Stimulated activated memory B cell treated with anti-CD40 and anti-IgM and Interleukin-4, amounts not matched to agents 10 μg/mL and 1 μg/mL and 100 μg/mL, for 72 hours (primary cell): ENCODE measurements at regions not wholly inside any gene's neighbourhood (a gene's known extent, or its start where the extent isn't known, plus 50 kb on each side); places are given as distances from the start of the nearest gene placed in this dataset.

Source experiments
- ATAC-seq: fragments of 150-1000 bp; cut with Tn5 transposase; 2 replicates; pipeline ENCODE4 v1.10.0; 2021
- H3K27ac Mint-ChIP-seq: one replicate; pipeline ENCODE4 v1.8.0; 2022; ENCODE audit warnings: mild to moderate bottlenecking, mixed read lengths
- H3K27me3 Mint-ChIP-seq: one replicate; pipeline ENCODE4 v1.8.0; 2022; ENCODE audit warnings: mixed read lengths
- H3K36me3 Mint-ChIP-seq: one replicate; pipeline ENCODE4 v1.8.0; 2022; ENCODE audit warnings: mixed read lengths
- H3K4me1 Mint-ChIP-seq: one replicate; pipeline ENCODE4 v1.8.0; 2022; ENCODE audit warnings: mixed read lengths
- H3K4me3 Mint-ChIP-seq: one replicate; pipeline ENCODE4 v1.8.0; 2022; ENCODE audit warnings: mild to moderate bottlenecking, moderate library complexity, mixed read lengths
- H3K9me3 Mint-ChIP-seq: one replicate; pipeline ENCODE4 v1.8.0; 2022; ENCODE audit warnings: mixed read lengths

- H3K36me3 Mint-ChIP-seq, result no peaks in the 10 kb centered on the region
- no peak overlapping the region for H3K27ac Mint-ChIP-seq
- ATAC-seq, result no peak
- H3K4me3 Mint-ChIP-seq, result no peak overlapping the region
- peaks cover 12% of the 10 kb centered on the region for H3K9me3 Mint-ChIP-seq
- no peaks in the 10 kb centered on the region for H3K27me3 Mint-ChIP-seq
- no peaks in the 10 kb centered on the region for H3K4me1 Mint-ChIP-seq
Measured at GRCh38 chr18:78183815-78184214, 795.8 kb upstream of the SALL3 start.

GRCh38 chr18:78191276-78191675 is 788.3 kb upstream of the SALL3 start:
- no peaks in the 10 kb centered on the region for H3K4me1 Mint-ChIP-seq
- ATAC-seq, result no peak
- no peaks in the 10 kb centered on the region for H3K36me3 Mint-ChIP-seq
- H3K9me3 Mint-ChIP-seq, result peaks cover 7% of the 10 kb centered on the region
- H3K27me3 Mint-ChIP-seq, result no peaks in the 10 kb centered on the region
- H3K4me3 Mint-ChIP-seq, result no peak overlapping the region
- no peak overlapping the region for H3K27ac Mint-ChIP-seq

- no peak overlapping the region for H3K4me3 Mint-ChIP-seq
- no peaks in the 10 kb centered on the region for H3K4me1 Mint-ChIP-seq
- H3K27ac Mint-ChIP-seq, result no peak overlapping the region
- H3K36me3 Mint-ChIP-seq, result no peaks in the 10 kb centered on the region
- no peaks in the 10 kb centered on the region for H3K27me3 Mint-ChIP-seq
- H3K9me3 Mint-ChIP-seq, result peaks cover 7% of the 10 kb centered on the region
- no peak for ATAC-seq
Measured at GRCh38 chr18:78192054-78192453, 787.6 kb upstream of the SALL3 start.

GRCh38 chr18:78196280-78196679 is 783.3 kb upstream of the SALL3 start:
- Mint-ChIP-seq H3K27me3 (no peaks in the 10 kb centered on the region), H3K9me3 (peaks cover 13% of the 10 kb centered on the region), H3K36me3 (no peaks in the 10 kb centered on the region), H3K27ac (no peak overlapping the region), H3K4me1 (no peaks in the 10 kb centered on the region), H3K4me3 (no peak overlapping the region)
- no peak for ATAC-seq

- H3K9me3 Mint-ChIP-seq, result peaks cover 18% of the 10 kb centered on the region
- no peaks in the 10 kb centered on the region for H3K27me3 Mint-ChIP-seq
- H3K27ac Mint-ChIP-seq, result no peak overlapping the region
- no peaks in the 10 kb centered on the region for H3K36me3 Mint-ChIP-seq
- H3K4me1 Mint-ChIP-seq, result no peaks in the 10 kb centered on the region
- H3K4me3 Mint-ChIP-seq, result no peak overlapping the region
- ATAC-seq, result no peak
Measured at GRCh38 chr18:78199002-78199401, 780.6 kb upstream of the SALL3 start.

GRCh38 chr18:78199611-78200010 is 780.0 kb upstream of the SALL3 start:
- Mint-ChIP-seq H3K27ac (no peak overlapping the region), H3K4me1 (no peaks in the 10 kb centered on the region), H3K36me3 (no peaks in the 10 kb centered on the region), H3K9me3 (peaks cover 18% of the 10 kb centered on the region), H3K4me3 (no peak overlapping the region), H3K27me3 (no peaks in the 10 kb centered on the region)
- no peak for ATAC-seq

GRCh38 chr18:78207942-78208341 is 771.7 kb upstream of the SALL3 start:
- H3K36me3 Mint-ChIP-seq, result no peaks in the 10 kb centered on the region
- no peaks in the 10 kb centered on the region for H3K9me3 Mint-ChIP-seq
- H3K27me3 Mint-ChIP-seq, result no peaks in the 10 kb centered on the region
- H3K4me1 Mint-ChIP-seq, result no peaks in the 10 kb centered on the region
- no peak for ATAC-seq
- H3K27ac Mint-ChIP-seq, result no peak overlapping the region
- no peak overlapping the region for H3K4me3 Mint-ChIP-seq

- no peak overlapping the region for H3K27ac Mint-ChIP-seq
- H3K27me3 Mint-ChIP-seq, result no peaks in the 10 kb centered on the region
- no peak overlapping the region for H3K4me3 Mint-ChIP-seq
- H3K9me3 Mint-ChIP-seq, result no peaks in the 10 kb centered on the region
- H3K36me3 Mint-ChIP-seq, result no peaks in the 10 kb centered on the region
- no peaks in the 10 kb centered on the region for H3K4me1 Mint-ChIP-seq
- ATAC-seq, result no peak
Measured at GRCh38 chr18:78208461-78208860, 771.2 kb upstream of the SALL3 start.

GRCh38 chr18:78213361-78213994 is 766.1 kb upstream of the SALL3 start:
- H3K4me3 Mint-ChIP-seq, result no peak overlapping the region
- no peaks in the 10 kb centered on the region for H3K27me3 Mint-ChIP-seq
- H3K9me3 Mint-ChIP-seq, result no peaks in the 10 kb centered on the region
- H3K27ac Mint-ChIP-seq, result no peak overlapping the region
- H3K4me1 Mint-ChIP-seq, result no peaks in the 10 kb centered on the region
- no peak for ATAC-seq
- no peaks in the 10 kb centered on the region for H3K36me3 Mint-ChIP-seq

GRCh38 chr18:78221496-78221895 is 758.1 kb upstream of the SALL3 start:
- Mint-ChIP-seq H3K27me3 (no peaks in the 10 kb centered on the region), H3K4me3 (no peak overlapping the region), H3K4me1 (no peaks in the 10 kb centered on the region), H3K36me3 (no peaks in the 10 kb centered on the region), H3K9me3 (peaks cover 4% of the 10 kb centered on the region), H3K27ac (no peak overlapping the region)
- ATAC-seq, result no peak

GRCh38 chr18:78228974-78229373 is 750.6 kb upstream of the SALL3 start:
- no peaks in the 10 kb centered on the region for H3K9me3 Mint-ChIP-seq
- no peak for ATAC-seq
- no peaks in the 10 kb centered on the region for H3K36me3 Mint-ChIP-seq
- no peak overlapping the region for H3K4me3 Mint-ChIP-seq
- H3K27ac Mint-ChIP-seq, result no peak overlapping the region
- peaks cover 12% of the 10 kb centered on the region for H3K27me3 Mint-ChIP-seq
- H3K4me1 Mint-ChIP-seq, result no peaks in the 10 kb centered on the region

GRCh38 chr18:78230911-78231310 is 748.7 kb upstream of the SALL3 start:
- Mint-ChIP-seq H3K9me3 (no peaks in the 10 kb centered on the region), H3K4me3 (no peak overlapping the region), H3K27ac (no peak overlapping the region), H3K4me1 (no peaks in the 10 kb centered on the region), H3K27me3 (peaks cover 12% of the 10 kb centered on the region), H3K36me3 (no peaks in the 10 kb centered on the region)
- ATAC-seq, result no peak

- no peak overlapping the region for H3K27ac Mint-ChIP-seq
- H3K9me3 Mint-ChIP-seq, result no peaks in the 10 kb centered on the region
- H3K36me3 Mint-ChIP-seq, result no peaks in the 10 kb centered on the region
- ATAC-seq, result no peak
- no peak overlapping the region for H3K4me3 Mint-ChIP-seq
- peaks cover 12% of the 10 kb centered on the region for H3K27me3 Mint-ChIP-seq
- no peaks in the 10 kb centered on the region for H3K4me1 Mint-ChIP-seq
Measured at GRCh38 chr18:78232196-78232595, 747.4 kb upstream of the SALL3 start.

- Mint-ChIP-seq H3K36me3 (no peaks in the 10 kb centered on the region), H3K27ac (no peak overlapping the region), H3K9me3 (peaks cover 7% of the 10 kb centered on the region), H3K27me3 (peaks cover 4% of the 10 kb centered on the region), H3K4me3 (no peak overlapping the region), H3K4me1 (no peaks in the 10 kb centered on the region)
- ATAC-seq, result no peak
Measured at GRCh38 chr18:78237864-78238263, 741.8 kb upstream of the SALL3 start.

GRCh38 chr18:78238404-78239089 is 741.1 kb upstream of the SALL3 start:
- peaks cover 7% of the 10 kb centered on the region for H3K9me3 Mint-ChIP-seq
- no peaks in the 10 kb centered on the region for H3K36me3 Mint-ChIP-seq
- H3K4me3 Mint-ChIP-seq, result no peak overlapping the region
- no peaks in the 10 kb centered on the region for H3K4me1 Mint-ChIP-seq
- no peak overlapping the region for H3K27ac Mint-ChIP-seq
- ATAC-seq, result peak; percentile 43
- no peaks in the 10 kb centered on the region for H3K27me3 Mint-ChIP-seq

- Mint-ChIP-seq H3K27me3 (no peaks in the 10 kb centered on the region), H3K9me3 (peaks cover 7% of the 10 kb centered on the region), H3K36me3 (no peaks in the 10 kb centered on the region), H3K4me3 (no peak overlapping the region), H3K4me1 (no peaks in the 10 kb centered on the region), H3K27ac (no peak overlapping the region)
- ATAC-seq, result peak; percentile 43
Measured at GRCh38 chr18:78239090-78239457, 740.5 kb upstream of the SALL3 start.
